Vagina (tissue), 2 donors: ENCODE measurements at regions not wholly inside any gene's neighbourhood (a gene's known extent, or its start where the extent isn't known, plus 50 kb on each side); places are given as distances from the start of the nearest gene placed in this dataset.

Source experiments
- DNase-seq, 2 donors: peaks; one replicate each; pipeline ENCODE4 v3.0.0-alpha.2; 2017; ENCODE audit errors: extremely low spot score in 2 of 2
- H3K27ac ChIP-seq: fragments of 200-600 bp; sonication (generic); one replicate; pipeline ENCODE4 v1.5.1; 2019
- H3K27me3 ChIP-seq: fragments of 200-600 bp; sonication (generic); one replicate; pipeline ENCODE4 v1.5.1; 2019
- H3K36me3 ChIP-seq, 2 donors: fragments of 200-600 bp; sonication (generic); one replicate each; pipeline ENCODE4 v1.5.1; 2017 to 2019
- H3K4me1 ChIP-seq: fragments of 200-600 bp; sonication (generic); one replicate; pipeline ENCODE4 v1.5.1; 2019
- H3K4me3 ChIP-seq, 2 donors: fragments of 200-600 bp; sonication (generic); 1 replicate in 1 of 2; 2 replicates in 1 of 2; pipeline ENCODE4 v1.5.1; 2016 to 2019
- H3K9me3 ChIP-seq: fragments of 200-600 bp; sonication (generic); one replicate; pipeline ENCODE4 v1.5.1; 2019
- POLR2A ChIP-seq, 2 donors: fragments of 450-650 bp; IDR thresholded peaks; one replicate each; pipeline ENCODE4 v1.6.1; 2017; ENCODE audit warnings: antibody characterized with exemption in 2 of 2, mild to moderate bottlenecking in 2 of 2, moderate library complexity in 2 of 2
- POLR2AphosphoS5 ChIP-seq, 2 donors: sonication (generic); formaldehyde crosslinking; IDR thresholded peaks; one replicate each; pipeline ENCODE4 v1.9.0; 2017; ENCODE audit warnings: antibody characterized with exemption in 2 of 2, mild to moderate bottlenecking in 2 of 2, low read depth in 1 of 2; ENCODE audit not compliant: insufficient read depth in 1 of 2
- intact Hi-C: fragments of 100-400 bp; cut with DNase I; formaldehyde crosslinking; loops from one replicate; pipeline ENCODE4 v1.15.1; 2023
- TF ChIP-seq, protein P1 (sequence below), 3 experiments: fragments of 450-650 bp in 2 of 3; fragments of 200-600 bp in 1 of 3; sonication (generic) in 1 of 3; IDR thresholded peaks; one replicate each; pipeline ENCODE4 v1.5.1; 2017 to 2019; ENCODE audit warnings: antibody characterized with exemption in 3 of 3, mild to moderate bottlenecking in 2 of 3, moderate library complexity in 2 of 3

DNA sequence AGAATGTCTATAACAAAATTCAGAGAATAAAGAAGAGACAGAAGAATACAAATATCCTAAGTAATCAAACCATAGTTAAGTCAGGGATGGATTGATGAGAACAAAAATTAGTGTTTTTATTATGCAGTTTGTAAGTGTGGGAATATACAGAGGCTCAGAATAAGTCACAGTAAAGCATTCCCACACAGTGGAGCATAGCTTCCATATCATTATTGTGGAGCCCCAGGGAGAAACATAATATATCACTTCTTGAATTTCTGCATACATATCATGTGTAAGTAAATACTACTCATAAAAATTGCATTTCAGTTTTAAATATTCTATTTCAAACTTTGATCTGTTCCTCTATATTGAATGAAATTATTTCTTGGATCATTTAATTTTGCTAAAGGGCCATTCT, 790.4 kb downstream of the PLA2G4A start:
- no peak for DNase-seq
- Histone ChIP-seq H3K4me1 (no peaks in the 10 kb centered on the region), H3K36me3 (no peaks in the 10 kb centered on the region), H3K27ac (no peak overlapping the region), H3K9me3 (no peaks in the 10 kb centered on the region), H3K4me3 (no peak overlapping the region), H3K27me3 (no peaks in the 10 kb centered on the region)
- no peak for TF ChIP-seq POLR2AphosphoS5 (IDR thresholded peaks at IDR 0.05; ENCODE audit: insufficient read depth in 1 of 2, low read depth in 1 of 2)
- intact Hi-C loops, result no loop called here

DNA sequence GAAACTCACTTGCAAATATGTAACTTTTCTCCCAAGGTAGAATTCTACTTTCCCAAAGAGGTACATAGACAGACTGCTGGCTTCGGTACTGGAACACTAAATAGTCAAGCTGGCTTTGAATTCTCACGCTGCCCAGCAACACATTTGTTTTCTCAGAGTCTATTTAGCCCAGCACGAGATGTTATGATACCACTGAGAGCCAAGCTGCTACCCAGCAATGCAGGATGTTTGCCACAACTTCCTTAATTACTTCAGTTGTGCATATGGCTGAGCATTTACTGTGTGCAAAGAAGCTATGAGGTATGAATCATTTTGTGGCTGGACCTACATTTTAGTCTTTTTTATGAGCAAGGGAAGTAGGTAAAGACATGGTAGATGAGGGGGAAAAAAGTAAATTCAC, 793.2 kb downstream of the PLA2G4A start:
- TF ChIP-seq POLR2A (IDR thresholded peaks at IDR 0.05), result no peak
- no peak for TF ChIP-seq POLR2AphosphoS5 (IDR thresholded peaks at IDR 0.05; ENCODE audit: insufficient read depth in 1 of 2, low read depth in 1 of 2)
- TF ChIP-seq, protein P1, sequence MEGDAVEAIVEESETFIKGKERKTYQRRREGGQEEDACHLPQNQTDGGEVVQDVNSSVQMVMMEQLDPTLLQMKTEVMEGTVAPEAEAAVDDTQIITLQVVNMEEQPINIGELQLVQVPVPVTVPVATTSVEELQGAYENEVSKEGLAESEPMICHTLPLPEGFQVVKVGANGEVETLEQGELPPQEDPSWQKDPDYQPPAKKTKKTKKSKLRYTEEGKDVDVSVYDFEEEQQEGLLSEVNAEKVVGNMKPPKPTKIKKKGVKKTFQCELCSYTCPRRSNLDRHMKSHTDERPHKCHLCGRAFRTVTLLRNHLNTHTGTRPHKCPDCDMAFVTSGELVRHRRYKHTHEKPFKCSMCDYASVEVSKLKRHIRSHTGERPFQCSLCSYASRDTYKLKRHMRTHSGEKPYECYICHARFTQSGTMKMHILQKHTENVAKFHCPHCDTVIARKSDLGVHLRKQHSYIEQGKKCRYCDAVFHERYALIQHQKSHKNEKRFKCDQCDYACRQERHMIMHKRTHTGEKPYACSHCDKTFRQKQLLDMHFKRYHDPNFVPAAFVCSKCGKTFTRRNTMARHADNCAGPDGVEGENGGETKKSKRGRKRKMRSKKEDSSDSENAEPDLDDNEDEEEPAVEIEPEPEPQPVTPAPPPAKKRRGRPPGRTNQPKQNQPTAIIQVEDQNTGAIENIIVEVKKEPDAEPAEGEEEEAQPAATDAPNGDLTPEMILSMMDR (IDR thresholded peaks at IDR 0.05), result no peak
- Histone ChIP-seq H3K4me3 (no peak overlapping the region), H3K36me3 (no peaks in the 10 kb centered on the region), H3K27ac (no peak overlapping the region), H3K9me3 (no peaks in the 10 kb centered on the region), H3K27me3 (no peaks in the 10 kb centered on the region), H3K4me1 (no peaks in the 10 kb centered on the region)
- intact Hi-C loops, result no loop called here
- no peak for DNase-seq

DNA sequence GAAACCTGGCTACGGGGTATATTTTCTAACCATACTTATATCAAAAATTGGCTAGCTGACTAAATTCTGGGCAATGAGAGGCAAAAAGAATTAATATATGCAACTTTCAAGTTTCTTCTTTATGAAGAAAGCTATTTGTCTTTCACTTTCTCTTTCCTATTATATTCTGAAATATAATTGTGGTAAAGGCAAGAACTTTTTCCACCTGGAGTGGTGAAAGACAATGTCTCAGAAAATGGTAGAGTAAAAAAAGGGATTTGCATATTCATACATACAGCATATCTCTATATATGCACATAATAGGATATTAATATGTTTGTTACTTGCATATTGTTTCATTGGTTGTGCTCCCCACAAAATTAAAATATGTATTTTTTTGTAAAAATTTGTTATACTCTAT, 793.8 kb downstream of the PLA2G4A start:
- TF ChIP-seq POLR2A (IDR thresholded peaks at IDR 0.05), result no peak
- TF ChIP-seq, protein P1 (IDR thresholded peaks at IDR 0.05), result no peak
- TF ChIP-seq POLR2AphosphoS5 (IDR thresholded peaks at IDR 0.05; ENCODE audit: insufficient read depth in 1 of 2, low read depth in 1 of 2), result no peak

DNA sequence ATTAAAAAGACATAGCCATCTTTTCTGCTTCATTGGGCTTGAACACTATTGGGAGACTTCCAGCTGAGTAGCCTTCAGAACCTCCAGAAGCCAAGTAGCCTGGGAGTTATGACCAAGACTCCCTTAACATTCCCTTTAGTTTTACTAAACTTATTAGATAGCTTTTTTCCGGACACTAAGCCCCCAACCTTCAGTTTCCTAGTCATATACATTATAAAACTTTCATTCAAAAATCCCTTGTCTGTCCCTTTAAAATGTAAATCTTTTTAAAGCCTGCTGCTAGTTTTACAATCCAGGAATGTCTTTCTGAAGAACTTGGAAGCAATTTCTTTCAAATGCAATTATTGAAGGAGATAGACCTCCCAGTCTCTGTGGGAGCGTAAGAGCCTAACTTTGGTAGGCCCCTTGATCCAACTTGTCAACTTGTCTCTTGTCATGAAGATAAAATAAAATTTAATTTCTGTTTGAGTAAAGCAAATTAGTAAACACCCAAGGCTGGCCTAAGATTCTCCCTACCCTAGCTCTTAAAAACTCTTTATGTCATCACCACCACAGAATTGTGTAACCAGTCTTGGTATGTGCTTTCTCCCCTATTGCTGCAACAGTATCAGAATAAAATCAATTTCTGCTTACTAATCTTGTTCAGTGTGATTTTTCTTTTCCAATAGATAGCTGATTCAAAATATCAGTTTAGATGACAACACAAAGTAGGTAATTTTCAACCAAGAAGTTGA, 796.2 kb downstream of the PLA2G4A start:
- Histone ChIP-seq H3K9me3 (no peaks in the 10 kb centered on the region), H3K27me3 (no peaks in the 10 kb centered on the region)
- TF ChIP-seq, protein P1 (IDR thresholded peaks at IDR 0.05), result no peak
- TF ChIP-seq POLR2A (IDR thresholded peaks at IDR 0.05) (no peak), POLR2AphosphoS5 (IDR thresholded peaks at IDR 0.05; ENCODE audit: insufficient read depth in 1 of 2, low read depth in 1 of 2) (no peak)

More for the DNA sequence above, 793.8 kb downstream of the PLA2G4A start:
- H3K4me3 ChIP-seq, result no peak overlapping the region
- H3K27ac ChIP-seq, result no peak overlapping the region
- no peaks in the 10 kb centered on the region for H3K9me3 ChIP-seq
- no peaks in the 10 kb centered on the region for H3K4me1 ChIP-seq
- H3K27me3 ChIP-seq, result no peaks in the 10 kb centered on the region
- no peaks in the 10 kb centered on the region for H3K36me3 ChIP-seq
- DNase-seq, result no peak
- intact Hi-C loops, result no loop called here

DNA sequence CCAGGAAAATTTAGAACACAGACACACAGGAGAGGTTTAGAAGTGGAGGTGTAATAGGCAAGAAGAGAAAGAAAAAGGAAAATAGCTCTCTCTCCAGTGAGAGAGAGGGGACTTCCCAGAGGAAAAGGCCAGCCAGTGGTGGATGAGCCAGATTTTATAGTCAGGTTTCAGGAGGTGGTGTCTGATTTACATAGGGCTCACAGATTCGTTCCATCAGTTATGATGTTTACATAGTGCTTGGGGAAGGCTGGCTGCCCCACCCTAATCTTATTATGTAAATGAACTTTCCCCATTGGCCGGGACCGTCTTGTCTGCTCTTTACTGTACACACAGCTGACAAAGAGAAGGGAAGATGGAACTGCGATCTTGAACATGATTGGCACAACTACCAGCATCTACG, 797.3 kb downstream of the PLA2G4A start:
- Histone ChIP-seq H3K4me3 (no peak overlapping the region), H3K27me3 (no peaks in the 10 kb centered on the region), H3K27ac (no peak overlapping the region), H3K36me3 (no peaks in the 10 kb centered on the region), H3K4me1 (no peaks in the 10 kb centered on the region), H3K9me3 (no peaks in the 10 kb centered on the region)
- TF ChIP-seq POLR2AphosphoS5 (IDR thresholded peaks at IDR 0.05; ENCODE audit: insufficient read depth in 1 of 2, low read depth in 1 of 2), result no peak
- TF ChIP-seq, protein P1 (IDR thresholded peaks at IDR 0.05), result no peak
- no peak for TF ChIP-seq POLR2A (IDR thresholded peaks at IDR 0.05)
- DNase-seq, result no peak
- intact Hi-C loops, result no loop called here

More for the DNA sequence above, 796.2 kb downstream of the PLA2G4A start:
- H3K4me3 ChIP-seq, result no peak overlapping the region
- no peak for DNase-seq
- H3K4me1 ChIP-seq, result no peaks in the 10 kb centered on the region
- intact Hi-C loops, result no loop called here
- H3K36me3 ChIP-seq, result no peaks in the 10 kb centered on the region
- no peak overlapping the region for H3K27ac ChIP-seq
